K562 (cell line): ENCODE measurements at regions not wholly inside any gene's neighbourhood (a gene's known extent, or its start where the extent isn't known, plus 50 kb on each side); places are given as distances from the start of the nearest gene placed in this dataset.

Source experiments
- ATAC-seq: fragments of 200-7000 bp; cut with Tn5 transposase; 3 replicates; pipeline ENCODE4 v1.9.1; 2020; ENCODE audit warnings: moderate library complexity
- BruUV-seq: library from RNA; stranded (reverse); fragments of 400-500 nt; replicated peaks from 2 replicates; lab custom pipeline; 2021; lab: Mats Ljungman, UMichigan
- CTCF ChIA-PET: fragments of 300-600 bp; formaldehyde crosslinking; extraction: SDS; loops from one replicate; lab custom pipeline; 2021; ENCODE audit warnings: low intra/inter-chr PET ratio; lab: Yijun Ruan, JAX
- POLR2A ChIA-PET: fragments of 300-600, 350-650 bp; sonication (Branson Sonifier 250); formaldehyde crosslinking; extraction: SDS; loops from one replicate; lab custom pipeline; 2021; ENCODE audit warnings: antibody characterized with exemption, inconsistent platforms; lab: Yijun Ruan, JAX
- DNase-seq, 4 experiments: peaks; one replicate each; pipeline versions ENCODE4 v3.0.0 to v3.0.0-alpha.2; 2011 to 2018; ENCODE audit warnings: low spot score in 3 of 4, mixed read lengths in 3 of 4; ENCODE audit errors: extremely low read depth in 1 of 4
- FAIRE-seq: peaks from 2 replicates; lab custom pipeline; 2011; peaks lifted over from hg19 to GRCh38; lab: Jason Lieb, UNC
- H2AFZ ChIP-seq: 2 replicates; pipeline ENCODE4 v1.6.0; 2011; ENCODE audit warnings: low read depth, low read length, control low read depth, inconsistent platforms
- H3K27ac ChIP-seq: fragments of 200-600 bp; 3 replicates; pipeline ENCODE4 v1.8.0; 2011; ENCODE audit warnings: low read depth, mild to moderate bottlenecking, control low read depth, inconsistent platforms, low read length, moderate library complexity, mixed read lengths; ENCODE audit errors: extremely low read depth
- H3K27me3 ChIP-seq, 2 experiments: fragments of 300-600 bp in 1 of 2; 2 replicates in 1 of 2; 3 replicates in 1 of 2; pipeline versions ENCODE4 v1.6.0 to v1.8.0; 2011; ENCODE audit warnings: inconsistent platforms in 2 of 2, low read length in 2 of 2, mild to moderate bottlenecking in 1 of 2, mixed read lengths in 1 of 2, moderate library complexity in 1 of 2; ENCODE audit not compliant: control insufficient read depth in 2 of 2, insufficient read depth in 2 of 2
- H3K36me3 ChIP-seq: fragments of 300-600 bp; 3 replicates; pipeline ENCODE4 v1.8.0; 2011; ENCODE audit warnings: mild to moderate bottlenecking, low read length, inconsistent platforms; ENCODE audit not compliant: control insufficient read depth, insufficient read depth
- H3K4me1 ChIP-seq, 2 experiments: fragments of 200-600 bp in 1 of 2; replicated peaks in 1 of 2; 2 replicates in 1 of 2; 3 replicates in 1 of 2; pipeline versions ENCODE4 v1.5.1 to v1.8.0; 2011; ENCODE audit warnings: inconsistent platforms in 2 of 2, low read length in 2 of 2, mild to moderate bottlenecking in 1 of 2, mixed read lengths in 1 of 2, moderate library complexity in 1 of 2; ENCODE audit not compliant: control insufficient read depth in 2 of 2, insufficient read depth in 2 of 2
- H3K4me2 ChIP-seq: 2 replicates; pipeline ENCODE4 v1.6.1; 2011; ENCODE audit warnings: low read length, control low read depth, inconsistent platforms, mixed read lengths; ENCODE audit not compliant: insufficient read depth
- H3K4me3 ChIP-seq: fragments of 200-600 bp; sonication (generic), shearing (Covaris generic); 2 replicates; pipeline ENCODE4 v1.5.1; 2016; ENCODE audit warnings: control low read depth, inconsistent platforms
- H3K79me2 ChIP-seq: fragments of 200-600 bp; 3 replicates; pipeline ENCODE4 v1.8.0; 2011; ENCODE audit warnings: low read length, inconsistent platforms; ENCODE audit not compliant: control insufficient read depth, insufficient read depth
- H3K9ac ChIP-seq, 2 experiments: 2 replicates each; pipeline versions ENCODE4 v1.6.0 to v1.6.1; 2011; ENCODE audit warnings: low read depth in 2 of 2, low read length in 2 of 2, control low read depth in 1 of 2, inconsistent platforms in 1 of 2, mild to moderate bottlenecking in 1 of 2, mixed read lengths in 1 of 2; ENCODE audit not compliant: insufficient read depth in 1 of 2
- H3K9me1 ChIP-seq: one replicate; pipeline ENCODE4 v1.6.0; 2011; ENCODE audit warnings: inconsistent platforms, mild to moderate bottlenecking, low read length, moderate library complexity; ENCODE audit not compliant: control insufficient read depth, insufficient read depth
- H3K9me3 ChIP-seq: replicated peaks from 2 replicates; pipeline ENCODE4 v1.5.1; 2011; ENCODE audit warnings: low read depth, low read length, inconsistent platforms; ENCODE audit not compliant: control insufficient read depth, insufficient read depth
- H4K20me1 ChIP-seq: replicated peaks from 2 replicates; pipeline ENCODE4 v1.6.1; 2011; ENCODE audit warnings: low read length, inconsistent platforms, mixed read lengths; ENCODE audit not compliant: control insufficient read depth, insufficient read depth
- CXXC5 ChIP-seq: fragments of 250-450 bp; sonication (Bioruptor Pico); IDR thresholded peaks from 2 replicates; pipeline ENCODE4 v1.8.0; 2022; ENCODE audit warnings: inconsistent platforms, mild to moderate bottlenecking, moderate library complexity
- FOXP1 ChIP-seq: sonication (generic); formaldehyde crosslinking; IDR thresholded peaks from 2 replicates; pipeline ENCODE4 v1.8.0; 2022; ENCODE audit warnings: mild to moderate bottlenecking, missing genetic modification reagents
- HNRNPUL1 ChIP-seq: fragments of 200-400 bp; formaldehyde crosslinking; IDR thresholded peaks from 2 replicates; pipeline ENCODE4 v1.6.1; 2017; ENCODE audit warnings: low read length
- L3MBTL2 ChIP-seq: fragments of 450-650 bp; IDR thresholded peaks from 2 replicates; pipeline ENCODE4 v1.6.1; 2016; ENCODE audit warnings: mild to moderate bottlenecking, moderate library complexity
- NBN ChIP-seq: fragments of 450-650 bp; IDR thresholded peaks from 2 replicates; pipeline ENCODE4 v1.6.1; 2016; ENCODE audit warnings: low read depth, mild to moderate bottlenecking
- RBM14 ChIP-seq: fragments of 200-400 bp; formaldehyde crosslinking; IDR thresholded peaks from 2 replicates; pipeline ENCODE4 v1.6.1; 2018; ENCODE audit warnings: low read depth, mild to moderate bottlenecking, low read length, moderate library complexity, borderline replicate concordance; ENCODE audit not compliant: insufficient read depth
- WHSC1 ChIP-seq: IDR thresholded peaks from one replicate; pipeline ENCODE4 v1.6.1; 2012; ENCODE audit warnings: low read length, control low read depth, inconsistent platforms
- ZNF121 ChIP-seq: sonication (generic); formaldehyde crosslinking; conservative IDR thresholded peaks from 2 replicates; pipeline ENCODE4 v1.8.0; 2022; ENCODE audit warnings: missing genetic modification reagents
- WGBS: fragments of 100-300 bp; shearing (Covaris generic); methylation state at CpG from one replicate; pipeline ENCODE4 v1.1.6; 2016; ENCODE audit warnings: low coverage, mixed read lengths; ENCODE audit not compliant: insufficient coverage; ENCODE audit errors: missing lambda C conversion rate; 5-methylcytosine and 5-hydroxymethylcytosine counted together
- in situ Hi-C: fragments of 300-500 bp; cut with MboI; formaldehyde crosslinking; loops from 4 replicates; pipeline ENCODE4 v1.15.0; 2018; ENCODE audit warnings: inconsistent platforms, mixed read lengths
- intact Hi-C: fragments of 100-400 bp; cut with micrococcal nuclease; formaldehyde crosslinking; loops from 2 replicates; pipeline ENCODE4 v1.14.2; 2022
- TF ChIP-seq, protein P1 (sequence below), 2 experiments: fragments of 250-450 bp in 1 of 2; fragments of 450-650 bp in 1 of 2; sonication (Bioruptor Pico) in 1 of 2; IDR thresholded peaks; 2 replicates each; pipeline versions ENCODE4 v1.6.1 to v1.8.0; 2016 to 2021; ENCODE audit warnings: mild to moderate bottlenecking in 2 of 2, moderate library complexity in 2 of 2, missing compliant biosample characterization in 1 of 2, missing genetic modification characterization in 1 of 2
- TF ChIP-seq, protein P2 (sequence below): fragments of 450-650 bp; IDR thresholded peaks from 2 replicates; pipeline ENCODE4 v1.6.1; 2014; ENCODE audit warnings: low read depth, mild to moderate bottlenecking, moderate library complexity, borderline replicate concordance

DNA sequence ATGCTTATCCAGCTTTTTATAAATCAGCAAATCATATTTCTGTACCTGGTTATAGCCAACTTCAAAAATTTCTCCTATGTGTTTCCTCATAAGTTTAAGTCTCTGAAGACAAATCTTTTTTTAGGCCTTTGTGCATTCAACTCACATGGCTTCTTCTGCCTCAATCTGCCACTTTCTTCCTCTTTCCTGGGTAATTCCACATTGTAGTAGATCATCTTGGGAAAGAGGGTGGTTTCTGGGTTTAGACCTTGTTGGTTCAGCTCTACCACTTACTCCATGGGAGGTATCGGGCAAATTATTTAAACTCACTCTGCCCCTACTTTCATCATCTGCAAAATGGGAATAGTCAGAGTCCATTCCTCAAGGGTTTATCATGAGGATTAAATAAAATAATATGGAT lies 707.0 kb upstream of the ZEB2 start:
- Histone ChIP-seq H4K20me1 (no peaks in the 10 kb centered on the region), H3K79me2 (no peaks in the 10 kb centered on the region), H3K9ac (no peak overlapping the region), H3K27me3 (no peaks in the 10 kb centered on the region), H3K9me3 (no peaks in the 10 kb centered on the region), H2AFZ (no peak overlapping the region), H3K36me3 (no peaks in the 10 kb centered on the region), H3K9me1 (no peaks in the 10 kb centered on the region), H3K4me2 (no peak overlapping the region), H3K4me3 (no peak overlapping the region), H3K4me1 (no peaks in the 10 kb centered on the region; a peak in 1 of 5 replicates), H3K27ac (no peak overlapping the region)
- WGBS: 90% methylated on average over 1 of the region's 1 CpG
- no TSS peak for BruUV-seq
- intact Hi-C loops: no loop called here
- ChIA-PET POLR2A (no interaction called here), CTCF (interaction anchor here (0.6 kb wide), 1 partner anchor 12 kb away, joined by 3 read pairs; no protein-coding TSS in a partner anchor)
- ATAC-seq (no peak), FAIRE-seq (no peak), DNase-seq (no peak)
- in situ Hi-C loops: no loop called here
- TF ChIP-seq HNRNPUL1 (no peak), RBM14 (no peak), NBN (no peak), CXXC5 (no peak), FOXP1 (CRISPR knock-in tag) (no peak), ZNF121 (CRISPR knock-in tag) (no peak), L3MBTL2 (no peak), WHSC1 (no peak)
- TF ChIP-seq, protein P1, sequence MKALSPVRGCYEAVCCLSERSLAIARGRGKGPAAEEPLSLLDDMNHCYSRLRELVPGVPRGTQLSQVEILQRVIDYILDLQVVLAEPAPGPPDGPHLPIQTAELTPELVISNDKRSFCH (CRISPR knock-in tag; IDR thresholded peaks at IDR 0.05): no peak
- TF ChIP-seq, protein P1 (tag; IDR thresholded peaks at IDR 0.05): no peak
- TF ChIP-seq, protein P2, sequence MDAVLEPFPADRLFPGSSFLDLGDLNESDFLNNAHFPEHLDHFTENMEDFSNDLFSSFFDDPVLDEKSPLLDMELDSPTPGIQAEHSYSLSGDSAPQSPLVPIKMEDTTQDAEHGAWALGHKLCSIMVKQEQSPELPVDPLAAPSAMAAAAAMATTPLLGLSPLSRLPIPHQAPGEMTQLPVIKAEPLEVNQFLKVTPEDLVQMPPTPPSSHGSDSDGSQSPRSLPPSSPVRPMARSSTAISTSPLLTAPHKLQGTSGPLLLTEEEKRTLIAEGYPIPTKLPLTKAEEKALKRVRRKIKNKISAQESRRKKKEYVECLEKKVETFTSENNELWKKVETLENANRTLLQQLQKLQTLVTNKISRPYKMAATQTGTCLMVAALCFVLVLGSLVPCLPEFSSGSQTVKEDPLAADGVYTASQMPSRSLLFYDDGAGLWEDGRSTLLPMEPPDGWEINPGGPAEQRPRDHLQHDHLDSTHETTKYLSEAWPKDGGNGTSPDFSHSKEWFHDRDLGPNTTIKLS: no peak
- TF ChIP-seq, all 486 proteins: peak for 0
